ENCODE measurements at regions not wholly inside any gene's neighbourhood (a gene's known extent, or its start where the extent isn't known, plus 50 kb on each side); places are given as distances from the start of the nearest gene placed in this dataset.

- TF ChIP-seq, protein P1, sequence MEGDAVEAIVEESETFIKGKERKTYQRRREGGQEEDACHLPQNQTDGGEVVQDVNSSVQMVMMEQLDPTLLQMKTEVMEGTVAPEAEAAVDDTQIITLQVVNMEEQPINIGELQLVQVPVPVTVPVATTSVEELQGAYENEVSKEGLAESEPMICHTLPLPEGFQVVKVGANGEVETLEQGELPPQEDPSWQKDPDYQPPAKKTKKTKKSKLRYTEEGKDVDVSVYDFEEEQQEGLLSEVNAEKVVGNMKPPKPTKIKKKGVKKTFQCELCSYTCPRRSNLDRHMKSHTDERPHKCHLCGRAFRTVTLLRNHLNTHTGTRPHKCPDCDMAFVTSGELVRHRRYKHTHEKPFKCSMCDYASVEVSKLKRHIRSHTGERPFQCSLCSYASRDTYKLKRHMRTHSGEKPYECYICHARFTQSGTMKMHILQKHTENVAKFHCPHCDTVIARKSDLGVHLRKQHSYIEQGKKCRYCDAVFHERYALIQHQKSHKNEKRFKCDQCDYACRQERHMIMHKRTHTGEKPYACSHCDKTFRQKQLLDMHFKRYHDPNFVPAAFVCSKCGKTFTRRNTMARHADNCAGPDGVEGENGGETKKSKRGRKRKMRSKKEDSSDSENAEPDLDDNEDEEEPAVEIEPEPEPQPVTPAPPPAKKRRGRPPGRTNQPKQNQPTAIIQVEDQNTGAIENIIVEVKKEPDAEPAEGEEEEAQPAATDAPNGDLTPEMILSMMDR (IDR thresholded peaks at IDR 0.05): no peak
- TF ChIP-seq EZH2 (IDR thresholded peaks at IDR 0.05; ENCODE audit: borderline replicate concordance, insufficient read depth, low read depth, low read length, poor library complexity, severe bottlenecking): no peak
Observed at GRCh38 chr20:23145281-23145700, 59.2 kb upstream of the CD93 start.
